Fibroblast of skin of left quadriceps (primary cell): ENCODE measurements at regions not wholly inside any gene's neighbourhood (a gene's known extent, or its start where the extent isn't known, plus 50 kb on each side); places are given as distances from the start of the nearest gene placed in this dataset.
"Not testable (repeated sequence)": the region's sequence is repeated elsewhere in the genome, so short reads cannot be mapped to it uniquely, and the experiment has no call there.

Experiments
- DNase-seq, 2 experiments: peaks; one replicate each; pipeline ENCODE4 v3.0.0-alpha.2; 2013; ENCODE audit warnings: low read depth in 2 of 2

DNA sequence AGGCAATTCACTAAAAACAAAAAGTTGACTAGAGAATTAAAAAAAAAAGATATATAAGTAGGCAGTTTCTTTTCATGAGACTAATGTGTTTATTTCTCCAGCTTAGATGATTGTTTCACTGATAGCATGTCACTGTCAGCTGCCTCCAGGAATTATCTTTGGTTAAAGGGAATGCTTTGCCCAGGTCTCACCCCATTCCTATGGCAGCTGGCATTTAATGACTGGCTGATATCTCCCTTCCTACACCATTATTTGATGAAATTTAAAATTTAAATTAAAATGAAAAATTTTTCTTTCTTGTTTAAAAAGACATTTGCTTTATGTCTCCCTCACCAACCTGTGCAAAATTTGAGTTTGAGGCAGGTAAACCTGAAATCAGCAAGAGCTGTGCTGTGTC lies 214.5 kb upstream of the PRSS1 start:
- no peak for DNase-seq

DNA sequence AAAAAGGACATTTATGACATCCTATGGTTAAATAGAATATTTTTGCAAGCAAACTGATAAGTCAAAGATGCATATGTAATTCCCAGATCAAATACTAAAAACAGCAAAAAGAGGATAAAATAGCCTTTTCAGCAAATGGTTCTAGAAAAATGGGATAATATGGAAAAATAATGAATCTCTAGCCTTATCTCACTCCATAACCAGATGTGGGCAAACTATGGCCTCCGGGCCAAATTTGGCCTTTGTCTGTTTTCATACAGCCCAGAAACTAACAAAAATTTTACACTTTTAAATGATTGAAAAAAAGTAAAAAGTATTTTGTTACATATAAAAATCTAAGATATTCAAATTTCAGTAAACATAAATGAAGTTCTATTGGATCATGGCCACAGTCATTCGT lies 215.4 kb upstream of the PRSS1 start:
- DNase-seq, result no peak

- no peak for DNase-seq
These were observed 219.7 kb upstream of the PRSS1 start for GRCh38 chr7:142529591-142529990.

DNA sequence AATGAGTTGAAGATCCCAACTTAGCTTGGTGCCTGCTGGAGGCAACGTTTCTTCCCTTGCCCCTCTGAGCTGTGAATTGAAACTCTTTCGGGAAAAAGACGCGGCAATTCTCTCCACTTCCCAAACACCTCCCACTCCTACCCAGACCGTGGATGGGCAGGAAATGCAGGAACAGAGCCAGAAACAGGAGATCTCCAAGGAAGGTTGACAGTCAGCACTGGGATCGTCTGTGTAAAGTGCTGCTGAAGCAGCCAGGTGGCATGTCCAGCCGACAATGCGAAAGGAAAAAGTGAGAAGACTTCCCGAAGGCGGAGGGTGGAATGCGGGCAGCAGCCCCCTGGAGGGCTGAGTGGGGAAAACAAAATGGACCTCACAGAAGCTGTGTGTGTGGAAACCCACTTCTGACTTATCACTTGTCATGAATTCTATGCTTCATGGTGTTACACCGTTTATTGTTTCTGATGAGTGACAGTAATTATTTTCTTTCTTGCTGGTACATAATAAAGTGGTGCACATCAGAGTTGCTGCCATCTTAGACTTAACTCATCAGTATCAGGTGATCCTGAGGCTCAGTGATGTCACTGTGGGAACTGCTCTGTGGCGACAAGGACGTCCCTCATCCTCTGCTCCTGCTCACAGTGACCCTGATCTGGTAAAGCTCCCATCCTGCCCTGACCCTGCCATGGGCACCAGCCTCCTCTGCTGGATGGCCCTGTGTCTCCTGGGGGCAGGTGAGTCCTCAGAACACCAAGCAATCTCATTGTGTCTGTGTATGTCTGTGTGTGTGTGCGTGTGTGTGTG lies 220.5 kb upstream of the PRSS1 start:
- no peak for DNase-seq

DNA sequence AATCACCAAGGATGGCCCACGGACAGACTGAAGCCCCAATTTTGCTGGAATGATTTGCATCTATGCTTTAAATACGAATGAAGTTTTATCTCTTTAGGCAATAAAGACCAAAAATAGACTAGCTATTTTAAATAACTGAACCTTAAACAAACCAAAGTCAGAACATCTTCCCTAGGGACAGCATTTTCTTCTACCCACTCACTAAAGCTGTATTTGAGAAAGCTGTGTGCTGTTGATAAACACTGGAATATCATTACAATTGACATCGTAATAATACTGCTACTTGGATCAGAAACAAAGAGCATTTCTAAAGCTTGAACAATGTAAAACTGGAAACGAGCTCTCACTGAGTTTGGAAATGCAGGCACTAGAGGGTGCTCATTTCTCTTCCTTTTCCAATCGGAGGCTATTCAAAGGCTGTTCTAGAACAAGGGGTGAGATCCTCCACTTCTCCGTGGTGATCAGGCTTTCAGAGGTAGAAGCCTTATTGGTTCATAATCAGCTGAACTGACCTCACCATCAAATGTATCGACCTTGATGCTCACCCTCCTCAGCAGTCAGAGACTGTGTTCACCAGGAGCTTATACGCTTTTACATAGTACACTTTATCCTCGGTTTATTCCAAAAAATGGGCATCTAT lies 225.3 kb upstream of the PRSS1 start:
- DNase-seq, result no peak

GRCh38 chr7:142522735-142523134 lies 226.5 kb upstream of the PRSS1 start:
- no peak for DNase-seq

DNA sequence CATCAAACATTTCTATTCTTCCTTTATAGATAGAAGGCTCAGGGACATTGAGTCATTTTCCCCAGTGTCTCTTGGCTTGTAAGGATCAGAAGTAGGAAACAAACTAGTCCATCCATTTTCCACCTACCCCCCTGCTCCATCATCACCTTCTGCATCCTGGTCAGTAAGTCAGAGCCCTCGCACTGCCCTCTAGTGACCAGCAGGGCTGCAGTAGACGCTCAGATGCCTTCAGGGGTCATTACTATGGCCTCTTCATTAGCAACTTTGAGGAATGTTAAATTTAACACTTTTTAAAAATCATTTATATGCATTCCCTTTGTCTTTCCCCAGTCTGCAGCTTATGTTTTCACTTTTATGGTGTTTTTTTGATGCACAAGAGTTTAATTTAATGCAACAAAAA lies 228.4 kb upstream of the PRSS1 start:
- DNase-seq, result not testable (repeated sequence)

DNA sequence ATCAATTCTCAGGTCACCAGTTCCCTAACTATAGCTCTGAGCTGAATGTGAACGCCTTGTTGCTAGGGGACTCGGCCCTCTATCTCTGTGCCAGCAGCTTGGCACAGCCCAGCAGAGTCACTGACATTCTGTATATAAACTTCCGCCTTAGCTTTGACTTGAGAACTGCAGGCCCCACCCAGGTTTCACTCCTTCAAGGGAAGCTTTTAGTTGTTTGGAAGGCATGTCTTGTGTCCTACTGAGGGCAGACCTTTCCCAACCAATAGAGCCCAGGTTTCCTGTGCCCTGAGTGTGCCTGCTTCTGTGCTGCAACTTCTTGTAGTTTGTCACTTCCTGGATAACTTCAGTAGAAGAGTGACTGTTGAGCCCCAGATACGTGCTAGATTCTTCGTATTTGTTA lies 228.8 kb upstream of the PRSS1 start:
- not testable (repeated sequence) for DNase-seq

DNA sequence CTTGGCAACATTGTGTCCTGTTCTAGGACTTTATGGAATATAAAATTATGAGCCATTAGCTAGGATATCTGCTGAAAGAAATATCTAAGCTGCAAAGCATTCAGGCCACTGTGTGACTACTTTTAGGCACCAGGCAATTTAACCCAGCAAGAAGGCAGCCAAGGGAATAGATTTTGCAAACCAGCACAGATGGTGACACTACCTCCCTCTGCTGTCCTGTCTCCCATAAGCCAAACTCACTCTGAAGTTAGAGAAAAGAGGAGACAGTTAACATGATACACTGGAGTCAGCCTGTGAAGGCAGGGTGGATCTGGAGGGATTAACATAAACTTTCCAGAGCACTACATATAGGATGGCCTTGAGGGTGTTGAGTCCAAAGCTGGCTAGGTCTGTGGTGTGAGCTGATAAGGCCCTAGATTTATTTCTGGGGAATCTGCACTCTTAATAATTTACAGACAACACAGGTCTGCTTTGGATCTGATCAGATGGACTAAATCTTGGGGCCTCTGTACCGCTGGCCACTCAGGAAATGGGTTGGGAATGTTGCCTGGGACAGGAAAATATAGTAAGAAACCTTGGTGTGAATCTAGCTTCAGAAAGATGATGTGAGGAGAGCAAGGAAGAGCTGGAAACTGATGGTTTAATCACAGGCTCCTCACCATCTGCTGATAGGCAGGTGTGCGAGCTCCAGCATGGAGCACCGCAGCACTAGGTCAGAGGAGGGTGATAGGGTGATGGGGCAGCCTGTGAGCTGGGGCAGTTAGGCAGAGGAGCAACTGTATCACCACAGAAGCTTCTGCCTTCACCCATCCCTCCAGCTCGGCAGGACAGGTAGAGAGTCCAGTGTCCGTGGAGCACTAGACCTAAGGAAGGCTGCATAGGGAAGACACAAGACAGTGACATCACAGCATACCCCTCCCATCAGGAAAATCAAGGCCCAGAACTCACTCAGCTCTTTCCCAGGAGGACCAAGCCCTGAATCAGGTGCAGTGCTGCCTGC lies 229.9 kb upstream of the PRSS1 start:
- DNase-seq, result no peak

DNA sequence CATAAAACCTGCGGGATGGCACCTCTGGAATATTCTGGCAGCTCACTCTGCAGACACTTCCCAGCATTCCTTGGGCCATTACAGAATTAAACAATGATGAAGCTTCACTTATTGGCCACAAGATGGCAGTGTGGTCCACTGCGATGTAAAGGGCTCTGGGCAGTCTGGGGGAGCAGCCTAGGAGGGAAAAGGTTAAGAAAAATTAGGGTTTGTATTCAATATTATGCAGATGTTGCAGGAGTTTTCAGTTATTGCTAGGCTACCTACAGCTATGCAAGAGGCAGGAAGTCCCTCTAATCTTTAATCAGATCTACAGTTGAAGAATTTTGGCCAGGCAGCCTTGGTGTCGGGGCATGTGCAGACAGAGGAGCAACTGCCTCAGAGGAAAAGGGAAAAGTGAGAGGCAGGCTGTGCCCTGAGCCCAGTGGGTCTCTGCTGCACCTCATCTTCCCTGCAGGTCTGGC lies 233.2 kb upstream of the PRSS1 start:
- DNase-seq, result peak; percentile 44 to 45

DNA sequence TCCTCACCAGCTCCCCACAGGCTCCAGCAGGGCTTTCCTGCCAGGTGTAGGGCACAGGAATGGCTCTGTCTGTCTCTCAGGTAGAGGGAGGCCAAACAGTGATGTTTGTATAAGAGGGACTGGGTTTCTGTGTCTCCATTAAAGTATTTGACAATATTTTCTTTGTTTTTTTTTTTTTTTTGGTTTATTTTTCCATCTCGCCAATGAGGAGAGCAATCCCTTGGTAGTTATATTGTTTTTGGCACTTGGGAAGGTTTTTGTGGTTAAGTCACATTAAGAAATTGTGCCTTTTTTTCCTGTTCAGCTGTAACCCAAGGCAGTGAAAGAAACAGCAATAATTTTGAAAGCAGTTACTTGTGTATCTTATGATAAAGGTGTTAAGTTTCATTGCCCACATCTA lies 234.6 kb upstream of the PRSS1 start:
- DNase-seq, result not testable (repeated sequence)

GRCh38 chr7:142513178-142513955 lies 235.9 kb upstream of the PRSS1 start:
- no peak for DNase-seq

DNA sequence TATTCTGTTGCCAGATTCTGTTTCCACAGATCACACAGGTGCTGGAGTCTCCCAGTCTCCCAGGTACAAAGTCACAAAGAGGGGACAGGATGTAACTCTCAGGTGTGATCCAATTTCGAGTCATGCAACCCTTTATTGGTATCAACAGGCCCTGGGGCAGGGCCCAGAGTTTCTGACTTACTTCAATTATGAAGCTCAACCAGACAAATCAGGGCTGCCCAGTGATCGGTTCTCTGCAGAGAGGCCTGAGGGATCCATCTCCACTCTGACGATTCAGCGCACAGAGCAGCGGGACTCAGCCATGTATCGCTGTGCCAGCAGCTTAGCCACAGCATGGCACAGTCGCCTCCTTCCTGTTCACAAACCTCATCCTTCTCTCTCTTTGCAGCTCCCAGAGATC lies 237.5 kb upstream of the PRSS1 start:
- DNase-seq, result no peak

GRCh38 chr7:142511374-142511773 lies 237.9 kb upstream of the PRSS1 start:
- DNase-seq, result no peak

DNA sequence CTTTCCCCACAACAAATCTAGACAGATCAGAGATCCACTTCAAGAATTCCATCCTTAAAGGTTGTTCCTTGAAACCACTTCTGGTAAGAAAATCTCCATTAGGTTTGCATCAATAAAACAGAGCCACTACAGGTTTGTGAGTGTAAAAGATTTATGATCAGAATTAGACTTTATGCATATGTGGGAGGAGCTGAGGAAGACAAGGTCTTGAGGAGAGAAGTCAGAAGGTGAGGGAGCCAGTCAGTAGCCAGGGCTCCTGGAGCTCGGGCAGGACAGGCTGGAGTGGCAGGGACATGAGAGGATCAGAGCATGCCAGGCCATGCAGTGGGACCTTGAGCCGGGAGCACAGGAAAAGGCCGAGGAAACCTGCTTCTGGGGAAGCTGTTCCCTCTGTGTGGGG lies 240.0 kb upstream of the PRSS1 start:
- DNase-seq, result not testable (repeated sequence)

- no peak for DNase-seq
These were observed 241.0 kb upstream of the PRSS1 start for GRCh38 chr7:142508251-142508650.

GRCh38 chr7:142507799-142508198 lies 241.5 kb upstream of the PRSS1 start:
- no peak for DNase-seq

- not testable (repeated sequence) for DNase-seq
These were observed 242.2 kb upstream of the PRSS1 start for GRCh38 chr7:142507066-142507465.

GRCh38 chr7:142506601-142507000 lies 242.7 kb upstream of the PRSS1 start:
- DNase-seq, result no peak

DNA sequence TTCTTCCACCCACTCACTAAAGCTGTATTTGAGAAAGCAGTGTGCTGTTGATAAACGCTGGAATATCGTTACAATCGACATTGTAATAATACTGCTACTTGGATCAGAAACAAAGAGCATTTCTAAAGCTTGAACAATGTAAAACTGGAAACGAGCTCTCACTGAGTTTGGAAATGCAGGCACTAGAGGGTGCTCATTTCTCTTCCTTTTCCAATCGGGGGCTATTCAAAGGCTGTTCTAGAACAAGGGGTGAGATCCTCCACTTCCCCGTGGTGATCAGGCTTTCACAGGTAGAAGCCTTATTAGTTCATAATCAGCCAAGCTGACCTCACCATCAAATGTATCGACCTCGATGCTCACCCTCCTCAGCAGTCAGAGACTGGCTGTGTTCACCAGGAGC lies 245.3 kb upstream of the PRSS1 start:
- DNase-seq, result not testable (repeated sequence)

DNA sequence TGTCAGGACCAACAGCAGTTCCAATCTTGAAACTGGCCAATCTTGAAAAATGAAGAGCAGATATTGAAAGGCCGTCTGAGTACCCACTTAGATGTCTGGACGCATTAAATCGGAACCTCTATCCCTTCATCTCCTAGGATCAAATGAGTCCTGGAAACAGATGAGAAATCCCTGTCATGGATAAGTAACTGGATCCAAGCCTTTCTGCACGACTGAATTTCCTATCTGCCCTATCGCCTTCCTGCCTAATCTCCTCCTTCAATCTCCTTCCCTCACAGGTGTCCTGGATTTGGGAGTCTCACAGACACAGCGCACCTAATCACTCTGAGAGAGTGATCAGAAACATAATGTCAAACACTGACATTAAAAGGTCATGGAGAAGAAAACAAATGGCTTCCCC lies 245.2 kb upstream of the PRSS58 start:
- no peak for DNase-seq
